Right hindlimb (tissue), 1 donor: ENCODE measurements at regions not wholly inside any gene's neighbourhood (a gene's known extent, or its start where the extent isn't known, plus 50 kb on each side); places are given as distances from the start of the nearest gene placed in this dataset.
A peak's percentile ranks its signal among the peaks of the same experiment; 100 is the strongest.

ENCODE experiments used
- DNase-seq: peaks from one replicate; pipeline ENCODE4 v3.0.0-alpha.2; 2018

GRCh38 chr9:135412315-135413085 is 67.1 kb upstream of the PPP1R26 start:
- peak; percentile 80 for DNase-seq

- no peak for DNase-seq
Observed at GRCh38 chr9:135413086-135413375, 66.6 kb upstream of the PPP1R26 start.

- no peak for DNase-seq
Observed at GRCh38 chr9:135413461-135413860, 66.1 kb upstream of the PPP1R26 start.

GRCh38 chr9:135414293-135414692 is 65.3 kb upstream of the PPP1R26 start:
- DNase-seq = no peak

- no peak for DNase-seq
Observed at GRCh38 chr9:135415586-135415985, 64.0 kb upstream of the PPP1R26 start.

- DNase-seq = no peak
Observed at GRCh38 chr9:135416664-135417290, 62.8 kb upstream of the PPP1R26 start.

GRCh38 chr9:135418161-135418560 is 61.4 kb upstream of the PPP1R26 start:
- no peak for DNase-seq

- no peak for DNase-seq
Observed at GRCh38 chr9:135419106-135419505, 60.5 kb upstream of the PPP1R26 start.

GRCh38 chr9:135422341-135422944 is 57.1 kb upstream of the PPP1R26 start:
- DNase-seq = no peak

GRCh38 chr9:135423725-135424124 is 55.9 kb upstream of the PPP1R26 start:
- no peak for DNase-seq
